ENCODE measurements at regions not wholly inside any gene's neighbourhood (a gene's known extent, or its start where the extent isn't known, plus 50 kb on each side); places are given as distances from the start of the nearest gene placed in this dataset.
"Not testable (repeated sequence)": the region's sequence is repeated elsewhere in the genome, so short reads cannot be mapped to it uniquely, and the experiment has no call there.

GRCh38 chr1:166628259-166628658 is 211.0 kb upstream of the POGK start:
- DNase-seq, result no peak

GRCh38 chr1:166629946-166630345 is 209.3 kb upstream of the POGK start:
- no peak for DNase-seq

- DNase-seq, result no peak
Observed at GRCh38 chr1:166630369-166630768, 208.9 kb upstream of the POGK start.

- DNase-seq, result no peak
Observed at GRCh38 chr1:166638137-166638536, 201.1 kb upstream of the POGK start.

- DNase-seq, result not testable (repeated sequence)
Observed at GRCh38 chr1:166657228-166657627, 182.0 kb upstream of the POGK start.

GRCh38 chr1:166666790-166667189 is 172.5 kb upstream of the POGK start:
- not testable (repeated sequence) for DNase-seq

- not testable (repeated sequence) for DNase-seq
Observed at GRCh38 chr1:166667600-166667999, 171.7 kb upstream of the POGK start.

GRCh38 chr1:166671627-166672026 is 167.6 kb upstream of the POGK start:
- no peak for DNase-seq

GRCh38 chr1:166673722-166674121 is 165.6 kb upstream of the POGK start:
- no peak for DNase-seq

- DNase-seq, result no peak
Observed at GRCh38 chr1:166675213-166675612, 164.1 kb upstream of the POGK start.

GRCh38 chr1:166676981-166677380 is 162.3 kb upstream of the POGK start:
- no peak for DNase-seq

GRCh38 chr1:166679369-166679768 is 159.9 kb upstream of the POGK start:
- no peak for DNase-seq

- no peak for DNase-seq
Observed at GRCh38 chr1:166682588-166682987, 156.7 kb upstream of the POGK start.

GRCh38 chr1:166684669-166685068 is 154.6 kb upstream of the POGK start:
- not testable (repeated sequence) for DNase-seq

GRCh38 chr1:166685200-166685599 is 154.1 kb upstream of the POGK start:
- no peak for DNase-seq

GRCh38 chr1:166685891-166686290 is 153.4 kb upstream of the POGK start:
- not testable (repeated sequence) for DNase-seq

- DNase-seq, result not testable (repeated sequence)
Observed at GRCh38 chr1:166690596-166690995, 148.7 kb upstream of the POGK start.

- no peak for DNase-seq
Observed at GRCh38 chr1:166691476-166691875, 147.8 kb upstream of the POGK start.

GRCh38 chr1:166692346-166692745 is 146.9 kb upstream of the POGK start:
- no peak for DNase-seq

- no peak for DNase-seq
Observed at GRCh38 chr1:166693158-166693557, 146.1 kb upstream of the POGK start.

GRCh38 chr1:166693673-166694297 is 145.5 kb upstream of the POGK start:
- no peak for DNase-seq

- DNase-seq, result no peak
Observed at GRCh38 chr1:166695115-166695514, 144.2 kb upstream of the POGK start.

- DNase-seq, result not testable (repeated sequence)
Observed at GRCh38 chr1:166695834-166696233, 143.4 kb upstream of the POGK start.

GRCh38 chr1:166698771-166699170 is 140.5 kb upstream of the POGK start:
- no peak for DNase-seq

- no peak for DNase-seq
Observed at GRCh38 chr1:166699613-166700012, 139.7 kb upstream of the POGK start.

Data from NCI-H526 (cell line).